ENCODE measurements at regions not wholly inside any gene's neighbourhood (a gene's known extent, or its start where the extent isn't known, plus 50 kb on each side); places are given as distances from the start of the nearest gene placed in this dataset.

GRCh38 chr11:13551834-13552233 is 56.0 kb upstream of the PTH start:
- TF ChIP-seq CTCF (IDR thresholded peaks at IDR 0.05) (no peak), EZH2phosphoT487 (IDR thresholded peaks at IDR 0.05) (no peak), EZH2 (IDR thresholded peaks at IDR 0.05) (no peak)

Data from neural progenitor cell (in vitro differentiated cells).